ENCODE measurements at regions not wholly inside any gene's neighbourhood (a gene's known extent, or its start where the extent isn't known, plus 50 kb on each side); places are given as distances from the start of the nearest gene placed in this dataset.
A peak's percentile ranks its signal among the peaks of the same experiment; 100 is the strongest.

GRCh38 chr4:144489831-144490230 lies 156.1 kb upstream of the HHIP start:
- DNase-seq, result no peak

GRCh38 chr4:144494280-144494679 lies 151.7 kb upstream of the HHIP start:
- no peak for DNase-seq

GRCh38 chr4:144495944-144496343 lies 150.0 kb upstream of the HHIP start:
- DNase-seq, result no peak

GRCh38 chr4:144499777-144500176 lies 146.2 kb upstream of the HHIP start:
- no peak for DNase-seq

DNA sequence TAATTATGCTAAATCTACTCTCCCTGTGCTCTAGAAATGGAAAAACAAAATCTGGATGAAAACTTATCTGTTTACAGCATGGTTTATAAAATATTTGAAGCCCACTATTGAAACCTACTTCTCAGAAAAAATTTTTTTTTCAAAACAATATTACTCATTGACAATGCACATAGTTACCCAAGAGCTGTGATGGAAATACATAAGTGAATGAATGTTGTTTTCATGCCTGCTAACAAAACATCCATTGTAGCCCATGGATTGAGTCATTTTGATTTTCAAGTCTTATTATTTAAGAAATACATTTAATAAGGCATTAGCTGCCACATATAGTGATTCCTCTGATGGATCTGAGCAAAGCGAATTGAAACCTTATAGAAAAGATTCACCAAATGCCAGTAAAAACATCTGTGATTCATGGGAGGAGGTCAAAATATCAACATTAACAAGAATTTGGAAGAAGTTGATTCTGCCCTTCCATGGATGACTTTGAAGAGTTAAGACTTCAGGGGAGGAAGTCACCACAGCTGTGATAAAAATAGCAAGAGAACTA lies 144.7 kb upstream of the HHIP start:
- DNase-seq, result no peak

- no peak for DNase-seq
These were observed 141.1 kb upstream of the HHIP start for GRCh38 chr4:144504883-144505282.

GRCh38 chr4:144507311-144508101 lies 138.4 kb upstream of the HHIP start:
- no peak for DNase-seq

GRCh38 chr4:144509088-144510015 lies 136.6 kb upstream of the HHIP start:
- DNase-seq, result no peak

DNA sequence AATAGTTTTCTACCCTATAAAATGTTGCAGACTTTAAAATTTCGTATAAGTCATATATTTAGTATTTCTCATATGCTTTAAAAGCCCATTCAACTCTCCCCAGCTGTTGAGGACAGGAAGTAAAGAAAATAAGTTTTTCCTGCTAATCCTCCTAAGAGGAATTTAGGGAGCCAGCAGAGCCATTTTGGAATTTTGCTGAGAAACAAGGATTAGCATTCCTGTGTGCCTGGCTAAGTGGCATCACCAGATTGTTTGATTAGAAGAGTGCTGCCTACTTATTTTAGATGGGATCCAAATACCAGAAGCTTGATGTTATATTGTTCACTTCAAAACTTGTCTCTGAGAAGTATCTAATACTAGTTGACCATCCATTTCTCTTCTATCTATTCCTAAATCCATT lies 131.2 kb upstream of the HHIP start:
- DNase-seq, result no peak

- no peak for DNase-seq
These were observed 127.6 kb upstream of the HHIP start for GRCh38 chr4:144518181-144518895.

GRCh38 chr4:144531841-144532240 lies 114.1 kb upstream of the HHIP start:
- no peak for DNase-seq

DNA sequence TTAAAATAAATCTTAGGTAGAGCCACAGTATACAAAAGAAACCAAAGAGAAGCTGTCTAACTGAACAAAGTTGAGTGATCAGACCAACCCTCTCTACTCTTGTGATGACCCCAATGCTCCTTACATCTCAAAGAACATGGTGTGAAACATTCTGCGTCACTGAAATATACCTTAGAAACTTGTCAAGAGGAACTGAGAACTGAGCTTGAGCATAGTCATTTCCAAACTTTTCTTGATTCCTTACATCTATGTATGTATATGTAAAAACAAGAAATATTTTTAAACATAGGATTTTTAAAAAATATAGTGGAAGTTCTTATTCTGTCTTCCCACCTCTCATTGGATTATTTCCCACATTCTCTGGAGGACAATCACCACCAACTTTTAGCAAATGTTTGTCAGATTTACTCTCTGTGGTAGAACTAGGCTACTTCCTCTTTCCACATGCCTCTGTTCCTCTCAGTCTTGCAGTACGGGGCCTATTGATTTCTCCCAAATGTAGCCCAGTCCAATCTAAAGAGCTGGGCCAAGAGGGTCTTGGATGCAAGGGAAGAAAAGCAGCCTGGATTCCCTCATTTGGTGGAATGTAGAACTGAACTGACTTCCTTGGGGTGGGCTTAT lies 98.2 kb upstream of the HHIP start:
- DNase-seq, result no peak

GRCh38 chr4:144556636-144557035 lies 89.3 kb upstream of the HHIP start:
- DNase-seq, result no peak

- no peak for DNase-seq
These were observed 88.6 kb upstream of the HHIP start for GRCh38 chr4:144557404-144557803.

DNA sequence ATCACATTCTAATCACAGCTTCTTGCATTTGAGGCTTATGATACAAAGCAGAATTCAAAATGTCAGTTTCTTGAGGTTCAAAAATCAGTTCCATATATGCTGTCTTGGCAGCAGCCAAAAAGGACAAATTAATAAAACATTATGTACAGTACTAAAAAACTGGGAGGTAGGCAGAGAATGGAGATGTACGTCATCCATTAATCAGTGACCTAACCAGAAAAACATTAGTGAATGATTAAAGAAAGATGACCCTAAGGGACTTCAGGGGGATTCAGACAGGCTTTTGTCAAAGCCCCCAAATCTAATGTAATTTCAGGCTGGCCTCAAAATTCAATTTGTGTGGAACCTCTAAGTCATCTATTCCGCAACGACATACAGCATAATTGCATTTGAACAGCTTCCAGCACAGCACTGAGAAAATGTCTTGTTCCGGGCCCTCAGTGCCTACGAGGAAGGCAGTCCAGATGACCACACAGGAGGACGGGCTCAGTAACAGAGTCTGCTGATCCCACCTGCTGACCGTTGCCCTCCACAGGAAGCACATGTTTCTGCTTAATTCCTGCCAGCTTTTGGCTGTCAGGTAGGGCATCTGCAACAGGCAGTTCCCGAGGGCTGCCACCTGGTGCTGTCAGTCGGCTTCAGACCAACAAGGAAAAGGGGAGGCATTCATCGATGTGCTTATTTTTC lies 83.8 kb upstream of the HHIP start:
- peak; percentile 72 for DNase-seq

GRCh38 chr4:144564358-144564757 lies 81.6 kb upstream of the HHIP start:
- DNase-seq, result no peak

GRCh38 chr4:144565527-144566195 lies 80.3 kb upstream of the HHIP start:
- no peak for DNase-seq

- DNase-seq, result no peak
These were observed 73.3 kb upstream of the HHIP start for GRCh38 chr4:144572660-144573059.

DNA sequence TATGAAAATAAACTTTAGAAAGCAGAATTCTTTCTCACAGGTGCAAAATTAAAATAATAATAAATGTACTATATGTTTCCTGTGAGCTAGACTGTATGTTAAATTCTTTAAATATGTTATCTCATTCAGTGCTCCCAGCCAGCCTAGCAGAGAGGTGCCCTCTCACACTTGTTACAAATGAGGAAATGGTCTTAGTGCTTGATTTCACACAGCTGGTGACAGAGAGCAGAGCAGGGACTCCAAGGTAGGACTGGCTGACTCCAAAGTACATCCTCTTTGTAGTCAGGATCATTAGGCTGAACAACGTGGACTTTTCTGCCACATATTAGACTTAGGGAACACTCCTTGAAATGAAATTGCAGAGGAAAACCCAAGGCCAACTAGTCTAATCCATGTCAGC lies 72.0 kb upstream of the HHIP start:
- no peak for DNase-seq

DNA sequence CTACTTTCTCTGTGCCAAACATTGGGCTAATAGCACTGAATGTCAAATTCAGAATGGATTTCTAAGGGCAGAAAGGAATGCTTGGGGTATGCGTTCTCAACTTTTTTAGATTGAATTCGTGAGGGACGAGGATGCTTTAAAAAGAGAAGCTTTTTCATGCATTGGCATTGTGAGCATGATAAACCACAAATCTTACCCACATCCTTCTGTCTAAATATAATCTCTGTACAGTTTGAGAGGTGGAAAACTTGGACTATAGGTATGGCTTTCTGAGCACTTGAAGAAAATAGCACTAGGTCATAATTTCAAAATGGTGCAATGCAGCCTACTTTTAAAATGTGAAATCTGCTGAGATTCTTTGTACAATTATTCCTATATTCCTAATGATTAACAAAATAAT lies 71.4 kb upstream of the HHIP start:
- DNase-seq, result no peak

DNA sequence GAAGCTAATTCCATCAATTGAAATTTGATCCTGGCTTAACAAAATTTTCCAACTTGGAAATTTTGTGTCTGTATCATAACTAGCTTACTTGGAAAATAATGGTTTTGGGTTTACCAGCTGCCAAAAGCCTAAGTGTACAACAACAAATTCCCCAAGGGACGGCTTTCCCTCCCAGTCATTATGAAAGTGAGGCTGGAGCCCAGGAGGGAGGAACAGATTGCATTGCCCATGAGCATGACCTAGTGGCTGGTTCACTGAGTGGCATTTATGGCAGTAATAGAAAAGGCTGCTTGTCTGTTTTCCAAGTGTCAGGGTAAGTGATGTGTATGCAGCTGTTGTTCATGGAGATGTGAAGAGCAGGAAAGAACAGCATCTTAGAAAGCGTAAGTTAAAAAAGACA lies 70.8 kb upstream of the HHIP start:
- DNase-seq, result no peak

All from right forelimb (tissue), 1 donor.